SIG-M5 treated with dmso at 0.1 percent for 504 hours (cell line): ENCODE measurements at regions not wholly inside any gene's neighbourhood (a gene's known extent, or its start where the extent isn't known, plus 50 kb on each side); places are given as distances from the start of the nearest gene placed in this dataset.
A peak's percentile ranks its signal among the peaks of the same experiment; 100 is the strongest.
"Not testable (repeated sequence)": the region's sequence is repeated elsewhere in the genome, so short reads cannot be mapped to it uniquely, and the experiment has no call there.

Experiments
- DNase-seq: peaks from one replicate; lab custom pipeline; 2025; ENCODE audit not compliant: unreplicated experiment; lab: John Stamatoyannopoulos, UW

GRCh38 chr5:91243852-91244251 lies 139.3 kb downstream of the ARRDC3 start:
- DNase-seq: no peak

DNA sequence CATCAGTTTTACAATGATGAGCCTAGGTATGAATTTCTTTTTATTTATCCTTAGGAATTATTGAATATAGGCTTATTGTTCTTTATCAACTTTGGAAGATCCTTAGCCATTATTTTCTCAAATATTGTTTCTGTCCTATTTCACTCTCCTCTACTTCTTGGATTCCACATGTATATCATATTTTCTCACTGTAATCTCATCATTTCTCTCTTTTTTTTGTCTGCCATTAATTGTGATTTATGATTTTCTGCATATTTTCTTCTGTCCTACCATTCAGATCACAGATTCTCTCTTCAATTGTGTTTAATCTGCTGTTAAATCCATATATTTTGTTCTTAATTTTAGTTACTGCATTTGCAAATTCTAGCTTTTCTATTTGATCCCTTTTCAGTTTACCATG lies 139.8 kb downstream of the ARRDC3 start:
- no peak for DNase-seq

DNA sequence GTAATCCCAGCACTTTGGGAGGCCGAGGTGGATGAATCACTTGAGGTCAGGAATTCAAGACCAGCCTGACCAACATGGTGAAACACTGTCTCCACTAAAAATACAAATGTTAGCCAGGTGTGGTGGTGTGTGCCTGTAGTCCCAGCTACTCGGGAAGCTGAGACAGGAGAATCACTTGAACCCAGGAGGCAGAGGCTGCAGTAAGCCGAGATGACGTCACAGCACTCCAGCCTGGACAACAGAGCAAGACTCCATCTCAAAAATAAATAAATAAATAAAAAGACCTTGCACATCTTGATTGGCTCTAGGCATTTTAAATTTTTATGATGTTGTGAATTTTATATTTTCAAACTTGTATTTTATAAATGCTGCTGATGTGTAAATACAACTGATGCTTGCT lies 141.7 kb downstream of the ARRDC3 start:
- DNase-seq: not testable (repeated sequence)

- DNase-seq: no peak
These were observed 142.9 kb downstream of the ARRDC3 start for GRCh38 chr5:91240175-91240574.

DNA sequence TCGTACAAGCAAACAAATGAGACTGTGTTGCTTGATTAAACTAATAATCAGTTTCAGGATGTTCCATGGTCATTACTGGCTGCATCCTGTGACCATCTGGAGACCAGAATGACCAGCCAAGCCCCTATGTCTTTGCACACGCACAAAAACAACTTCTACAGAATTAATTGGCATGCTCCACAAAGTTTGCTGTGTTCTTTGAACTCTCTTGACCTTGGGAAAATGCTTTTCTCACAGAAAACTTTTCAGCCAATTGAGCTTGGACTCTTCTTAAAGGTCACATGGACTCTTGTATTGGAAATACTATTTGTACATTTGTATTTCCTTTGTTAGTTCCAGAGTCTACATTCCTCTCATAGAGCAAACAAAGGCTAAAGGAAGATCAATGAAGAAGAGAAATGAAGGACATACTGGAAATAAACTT lies 147.8 kb downstream of the ARRDC3 start:
- no peak for DNase-seq

DNA sequence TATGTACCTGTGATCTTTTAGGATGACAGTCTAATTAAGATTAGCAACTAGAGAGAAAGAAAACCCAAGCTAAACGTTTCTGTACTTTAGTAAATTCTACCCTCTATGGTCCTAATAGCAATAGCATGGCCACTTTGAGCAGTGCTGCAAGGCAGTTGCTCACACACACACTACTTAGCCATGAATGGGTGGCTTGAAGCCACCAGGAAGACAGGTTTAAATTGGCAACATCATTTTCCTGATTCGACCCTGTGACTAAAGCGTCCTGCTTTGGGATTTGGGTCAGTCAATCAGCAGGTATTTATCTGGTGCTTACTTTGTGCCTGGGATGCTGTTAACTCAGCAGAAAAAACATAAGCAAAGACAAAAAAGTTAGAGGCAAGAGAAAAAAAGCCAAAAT lies 150.6 kb downstream of the ARRDC3 start:
- no peak for DNase-seq

DNA sequence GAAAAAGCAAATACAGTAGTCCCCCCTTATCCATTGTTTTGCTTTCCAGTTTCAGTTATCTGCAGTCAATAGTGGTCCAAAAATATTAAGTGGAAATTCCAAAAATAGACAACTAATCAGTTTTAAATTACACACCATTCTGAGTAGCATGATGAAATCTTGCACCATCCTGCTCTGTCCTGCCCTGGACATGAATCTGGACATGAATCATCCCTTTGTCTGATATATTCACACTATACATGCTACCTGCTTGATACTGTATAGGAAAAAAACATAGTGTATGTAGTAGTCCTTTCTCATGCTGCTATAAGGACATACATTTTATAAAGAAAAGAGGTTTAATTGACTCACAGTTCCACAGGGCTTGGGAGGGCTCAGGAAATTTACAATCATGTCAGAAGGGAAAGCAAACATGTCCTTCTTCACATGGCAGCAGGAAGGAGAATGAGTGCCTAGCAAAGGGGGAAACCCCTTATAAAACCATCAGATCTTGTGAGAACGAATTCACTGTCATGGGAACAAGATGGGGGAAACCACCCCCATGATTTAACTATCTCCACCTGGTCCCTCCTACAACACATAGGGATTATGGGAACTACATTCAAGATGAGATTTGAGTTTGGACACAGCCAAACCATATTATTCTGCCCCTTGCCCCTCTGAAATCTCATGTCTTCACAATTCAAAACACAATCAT lies 153.9 kb downstream of the ARRDC3 start:
- DNase-seq: no peak

DNA sequence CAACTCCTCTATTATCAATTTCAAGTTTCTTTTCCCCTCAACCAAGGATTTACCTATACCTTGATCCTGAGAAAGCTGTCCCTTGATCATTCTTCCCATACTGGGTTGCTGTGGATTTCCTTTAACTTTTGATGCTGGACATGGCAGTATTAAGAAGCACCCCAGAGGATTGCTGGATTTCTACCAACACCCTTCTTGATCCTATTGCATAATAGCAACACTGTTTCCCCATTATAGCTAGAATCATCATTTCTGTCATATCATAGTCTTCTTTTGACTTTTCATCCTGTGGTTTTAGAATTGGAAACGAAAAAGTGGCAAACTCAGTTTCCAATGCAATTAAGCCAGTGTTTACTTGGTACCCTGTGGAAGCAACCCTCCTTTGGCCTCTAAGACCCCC lies 154.9 kb downstream of the ARRDC3 start:
- no peak for DNase-seq

- no peak for DNase-seq
These were observed 157.1 kb downstream of the ARRDC3 start for GRCh38 chr5:91225848-91226686.

DNA sequence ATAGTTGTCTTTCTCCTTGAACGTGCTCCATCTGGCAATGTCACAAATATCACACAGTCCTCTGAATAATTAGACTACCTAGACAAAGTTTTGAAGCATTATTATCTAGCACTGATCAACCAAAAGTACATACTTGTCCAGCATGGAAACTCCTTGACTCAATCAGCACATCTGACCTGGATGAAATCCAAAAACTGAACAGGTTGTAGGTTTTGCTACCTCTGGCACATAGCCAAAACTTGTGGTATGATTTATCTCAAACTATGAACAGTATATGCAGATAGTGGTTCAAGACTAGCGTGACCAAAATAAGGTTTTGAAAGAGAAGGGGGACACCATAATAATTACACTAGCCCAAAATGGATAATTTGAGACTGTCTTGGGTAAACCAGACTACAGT lies 158.1 kb downstream of the ARRDC3 start:
- no peak for DNase-seq

- DNase-seq: no peak
These were observed 158.7 kb downstream of the ARRDC3 start for GRCh38 chr5:91224456-91224855.

DNA sequence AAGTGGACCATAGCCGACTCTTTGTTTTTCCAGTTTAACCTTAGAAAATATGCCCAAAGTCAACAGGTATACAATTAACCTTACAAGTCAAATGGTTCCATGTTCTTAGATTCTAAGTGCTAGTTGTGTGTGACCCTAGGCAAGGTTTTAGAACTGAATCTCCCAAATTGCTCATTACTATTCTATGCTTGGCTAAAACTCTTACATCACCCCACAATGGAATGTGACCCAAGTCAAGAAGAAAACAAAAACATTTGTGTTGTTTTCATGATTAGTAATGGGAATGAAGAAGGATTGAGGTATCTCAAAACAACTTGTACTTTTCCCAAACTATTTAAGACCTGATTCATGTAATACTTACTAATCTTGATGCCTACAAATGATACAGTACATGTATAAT lies 159.2 kb downstream of the ARRDC3 start:
- DNase-seq: no peak

GRCh38 chr5:91222482-91222881 lies 160.6 kb downstream of the ARRDC3 start:
- no peak for DNase-seq

DNA sequence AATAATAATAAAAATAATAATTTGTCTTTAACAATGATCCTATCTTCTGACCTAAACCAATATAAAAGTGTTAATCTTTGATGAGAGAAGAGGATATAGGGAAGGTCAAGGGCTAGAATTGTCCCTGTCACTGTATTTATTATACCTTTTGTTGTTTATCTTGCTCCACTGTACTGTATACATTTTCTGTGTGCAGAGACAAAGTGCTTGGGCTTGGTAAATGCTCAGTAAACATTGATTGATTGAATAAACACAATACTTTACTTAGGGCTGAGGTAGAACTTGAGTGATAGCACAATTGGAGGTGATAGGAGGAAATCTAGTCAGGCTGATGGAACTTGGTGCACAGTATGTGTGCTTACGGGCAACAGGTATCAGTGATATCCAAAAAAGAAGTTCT lies 161.2 kb downstream of the ARRDC3 start:
- no peak for DNase-seq

DNA sequence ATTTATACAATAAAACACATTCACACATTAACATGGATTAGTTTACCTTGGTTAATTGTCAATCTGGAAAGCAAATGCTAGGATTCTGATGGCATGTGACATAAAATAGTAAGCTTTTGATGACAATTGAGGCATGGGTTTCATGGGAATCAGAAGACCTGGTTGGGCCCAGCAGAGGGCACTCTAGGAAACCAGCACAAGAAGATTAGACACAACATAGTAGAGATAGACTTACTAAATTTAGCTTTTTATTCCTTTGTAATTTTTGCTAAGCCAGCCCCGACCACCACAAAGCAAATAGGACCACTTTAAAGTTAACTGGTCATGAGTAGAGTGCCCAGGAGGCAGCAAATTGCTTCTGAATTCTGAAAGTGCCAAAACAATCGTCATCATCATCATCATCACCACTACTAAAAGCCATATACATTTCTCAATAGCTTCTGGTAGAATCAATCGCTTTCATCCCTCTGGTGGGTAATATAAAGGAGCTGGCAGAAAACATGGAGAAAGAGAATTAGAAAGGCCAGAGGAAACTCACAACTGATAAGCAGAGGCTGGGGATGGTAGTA lies 163.2 kb downstream of the ARRDC3 start:
- DNase-seq: peak; percentile 16

- DNase-seq: peak; percentile 96
These were observed 163.9 kb downstream of the ARRDC3 start for GRCh38 chr5:91219091-91219802.

DNA sequence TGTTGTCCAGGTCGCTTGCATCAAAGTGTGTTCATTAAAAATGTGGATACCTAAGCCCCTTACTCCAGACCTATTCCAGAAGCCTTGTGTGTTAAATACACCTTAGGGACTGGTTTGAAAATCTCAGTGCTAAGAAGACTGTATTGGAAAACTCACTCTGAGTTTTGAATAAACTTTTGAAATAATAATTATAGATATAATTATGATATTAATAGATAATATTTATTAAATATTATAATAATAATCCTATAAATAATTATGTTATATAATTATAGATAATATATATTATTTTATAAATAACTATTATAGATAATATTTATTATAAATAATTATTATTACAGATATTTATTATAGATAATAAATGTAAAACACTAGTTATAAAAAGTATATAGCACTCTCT lies 165.3 kb downstream of the ARRDC3 start:
- DNase-seq: no peak

GRCh38 chr5:91214571-91214970 lies 168.5 kb downstream of the ARRDC3 start:
- no peak for DNase-seq
